IPS DF 4.7 (cell line): ENCODE measurements at regions not wholly inside any gene's neighbourhood (a gene's known extent, or its start where the extent isn't known, plus 50 kb on each side); places are given as distances from the start of the nearest gene placed in this dataset.
"Not testable (repeated sequence)": the region's sequence is repeated elsewhere in the genome, so short reads cannot be mapped to it uniquely, and the experiment has no call there.

Source experiments
- DNase-seq: peaks from one replicate; pipeline ENCODE4 v3.0.0-alpha.2; 2013; ENCODE audit warnings: low spot score; ENCODE audit errors: extremely low read depth

GRCh38 chr7:130943981-130944380 is 210.0 kb upstream of the KLF14 start:
- no peak for DNase-seq

- DNase-seq, result no peak
Observed at GRCh38 chr7:130944997-130945396, 211.0 kb upstream of the KLF14 start.

- DNase-seq, result no peak
Observed at GRCh38 chr7:130945411-130945811, 211.4 kb upstream of the KLF14 start.

GRCh38 chr7:130946114-130946513 is 212.1 kb upstream of the KLF14 start:
- no peak for DNase-seq

GRCh38 chr7:130947792-130948580 is 214.0 kb upstream of the KLF14 start:
- no peak for DNase-seq

GRCh38 chr7:130948822-130949221 is 214.8 kb upstream of the KLF14 start:
- no peak for DNase-seq

GRCh38 chr7:130949550-130949949 is 215.5 kb upstream of the KLF14 start:
- no peak for DNase-seq

GRCh38 chr7:130950054-130950453 is 216.0 kb upstream of the KLF14 start:
- no peak for DNase-seq

- no peak for DNase-seq
Observed at GRCh38 chr7:130950741-130951140, 216.7 kb upstream of the KLF14 start.

- no peak for DNase-seq
Observed at GRCh38 chr7:130951303-130951975, 217.4 kb upstream of the KLF14 start.

- no peak for DNase-seq
Observed at GRCh38 chr7:130951976-130952876, 218.2 kb upstream of the KLF14 start.

GRCh38 chr7:130953196-130953595 is 219.2 kb upstream of the KLF14 start:
- DNase-seq, result no peak

GRCh38 chr7:130954918-130955564 is 221.0 kb upstream of the KLF14 start:
- DNase-seq, result no peak

- DNase-seq, result no peak
Observed at GRCh38 chr7:130955565-130955919, 221.5 kb upstream of the KLF14 start.

- no peak for DNase-seq
Observed at GRCh38 chr7:130956417-130957136, 222.6 kb upstream of the KLF14 start.

- no peak for DNase-seq
Observed at GRCh38 chr7:130957137-130957513, 223.1 kb upstream of the KLF14 start.

- DNase-seq, result not testable (repeated sequence)
Observed at GRCh38 chr7:130957722-130958435, 223.9 kb upstream of the KLF14 start.

- DNase-seq, result no peak
Observed at GRCh38 chr7:130958846-130959245, 224.8 kb upstream of the KLF14 start.

GRCh38 chr7:130959743-130960207 is 225.8 kb upstream of the KLF14 start:
- no peak for DNase-seq
